ENCODE measurements at regions not wholly inside any gene's neighbourhood (a gene's known extent, or its start where the extent isn't known, plus 50 kb on each side); places are given as distances from the start of the nearest gene placed in this dataset.

- no peak for TF ChIP-seq CTCF (IDR thresholded peaks at IDR 0.05; ENCODE audit: insufficient read depth, low read length, severe bottlenecking)
- Histone ChIP-seq H3K4me3 (ENCODE audit: low read depth, low read length) (no peak overlapping the region), H3K36me3 (ENCODE audit: control insufficient read depth, insufficient read depth, low read length) (no peaks in the 10 kb centered on the region), H3K27me3 (ENCODE audit: control insufficient read depth, insufficient read depth, low read length) (no peaks in the 10 kb centered on the region)
- FAIRE-seq, result no peak
- peak; percentile 17 for DNase-seq (ENCODE audit: low read depth)
Measured at GRCh38 chr6:81172056-81172740, 580.3 kb downstream of the TENT5A start.

GRCh38 chr6:81169166-81169565 is 583.3 kb downstream of the TENT5A start:
- DNase-seq (ENCODE audit: low read depth), result peak; percentile 2
- FAIRE-seq, result no peak
- no peak for TF ChIP-seq CTCF (IDR thresholded peaks at IDR 0.05; ENCODE audit: insufficient read depth, low read length, severe bottlenecking)

GRCh38 chr6:81166770-81167169 is 585.7 kb downstream of the TENT5A start:
- FAIRE-seq, result no peak
- Histone ChIP-seq H3K36me3 (ENCODE audit: control insufficient read depth, insufficient read depth, low read length) (no peaks in the 10 kb centered on the region), H3K27me3 (ENCODE audit: control insufficient read depth, insufficient read depth, low read length) (no peaks in the 10 kb centered on the region), H3K4me3 (ENCODE audit: low read depth, low read length) (no peak overlapping the region)
- DNase-seq (ENCODE audit: low read depth), result no peak
- no peak for TF ChIP-seq CTCF (IDR thresholded peaks at IDR 0.05; ENCODE audit: insufficient read depth, low read length, severe bottlenecking)

More at GRCh38 chr6:81169166-81169565, 583.3 kb downstream of the TENT5A start:
- no peak overlapping the region for H3K4me3 ChIP-seq (ENCODE audit: low read depth, low read length)
- no peaks in the 10 kb centered on the region for H3K27me3 ChIP-seq (ENCODE audit: control insufficient read depth, insufficient read depth, low read length)
- no peaks in the 10 kb centered on the region for H3K36me3 ChIP-seq (ENCODE audit: control insufficient read depth, insufficient read depth, low read length)

GRCh38 chr6:81158956-81159355 is 593.5 kb downstream of the TENT5A start:
- Histone ChIP-seq H3K27me3 (ENCODE audit: control insufficient read depth, insufficient read depth, low read length) (no peaks in the 10 kb centered on the region), H3K36me3 (ENCODE audit: control insufficient read depth, insufficient read depth, low read length) (no peaks in the 10 kb centered on the region), H3K4me3 (ENCODE audit: low read depth, low read length) (no peak overlapping the region)
- no peak for DNase-seq (ENCODE audit: low read depth)
- FAIRE-seq, result no peak
- no peak for TF ChIP-seq CTCF (IDR thresholded peaks at IDR 0.05; ENCODE audit: insufficient read depth, low read length, severe bottlenecking)

GRCh38 chr6:81148751-81149150 is 603.7 kb downstream of the TENT5A start:
- DNase-seq (ENCODE audit: low read depth), result no peak
- Histone ChIP-seq H3K27me3 (ENCODE audit: control insufficient read depth, insufficient read depth, low read length) (no peaks in the 10 kb centered on the region), H3K4me3 (ENCODE audit: low read depth, low read length) (no peak overlapping the region), H3K36me3 (ENCODE audit: control insufficient read depth, insufficient read depth, low read length) (no peaks in the 10 kb centered on the region)
- no peak for FAIRE-seq
- no peak for TF ChIP-seq CTCF (IDR thresholded peaks at IDR 0.05; ENCODE audit: insufficient read depth, low read length, severe bottlenecking)

GRCh38 chr6:81145506-81145905 is 607.0 kb downstream of the TENT5A start:
- no peak for DNase-seq (ENCODE audit: low read depth)
- Histone ChIP-seq H3K36me3 (ENCODE audit: control insufficient read depth, insufficient read depth, low read length) (no peaks in the 10 kb centered on the region), H3K4me3 (ENCODE audit: low read depth, low read length) (no peak overlapping the region), H3K27me3 (ENCODE audit: control insufficient read depth, insufficient read depth, low read length) (no peaks in the 10 kb centered on the region)
- no peak for FAIRE-seq
- TF ChIP-seq CTCF (IDR thresholded peaks at IDR 0.05; ENCODE audit: insufficient read depth, low read length, severe bottlenecking), result no peak
